H9 (cell line): ENCODE measurements at regions not wholly inside any gene's neighbourhood (a gene's known extent, or its start where the extent isn't known, plus 50 kb on each side); places are given as distances from the start of the nearest gene placed in this dataset.

Source experiments
- DNase-seq: peaks from one replicate; pipeline ENCODE4 v3.0.0-alpha.2; 2017
- H2AFZ ChIP-seq: one replicate; pipeline ENCODE4 v1.6.1; 2013; ENCODE audit warnings: mild to moderate bottlenecking, low read length, control low read depth, moderate library complexity
- H2AK5ac ChIP-seq: 2 replicates; pipeline ENCODE4 v1.6.1; 2013; ENCODE audit warnings: low read length, control low read depth, mixed read lengths; ENCODE audit not compliant: insufficient read length
- H2BK120ac ChIP-seq: one replicate; pipeline ENCODE4 v1.6.1; 2013; ENCODE audit warnings: low read depth, mild to moderate bottlenecking, low read length, control low read depth, inconsistent platforms; ENCODE audit not compliant: poor library complexity, severe bottlenecking
- H2BK12ac ChIP-seq: 2 replicates; pipeline ENCODE4 v1.6.1; 2013; ENCODE audit warnings: low read length, control low read depth, mixed read lengths, low read depth; ENCODE audit not compliant: insufficient read length
- H2BK15ac ChIP-seq: 2 replicates; pipeline ENCODE4 v1.6.1; 2013; ENCODE audit warnings: low read depth, low read length, control low read depth
- H2BK20ac ChIP-seq: one replicate; pipeline ENCODE4 v1.6.1; 2013; ENCODE audit warnings: low read depth, mild to moderate bottlenecking, low read length, control low read depth, inconsistent platforms; ENCODE audit not compliant: poor library complexity, severe bottlenecking
- H2BK5ac ChIP-seq: 2 replicates; pipeline ENCODE4 v1.6.1; 2013; ENCODE audit warnings: low read length, control low read depth, mixed read lengths; ENCODE audit not compliant: insufficient read length
- H3K14ac ChIP-seq: 2 replicates; pipeline ENCODE4 v1.6.1; 2013; ENCODE audit warnings: low read length, control low read depth; ENCODE audit not compliant: insufficient read depth
- H3K18ac ChIP-seq: 2 replicates; pipeline ENCODE4 v1.6.1; 2013; ENCODE audit warnings: low read depth, mild to moderate bottlenecking, mixed read lengths, low read length, control low read depth; ENCODE audit not compliant: insufficient read length
- H3K23ac ChIP-seq: 2 replicates; pipeline ENCODE4 v1.6.1; 2013; ENCODE audit warnings: low read length, control low read depth, mixed read lengths, low read depth; ENCODE audit not compliant: insufficient read length
- H3K23me2 ChIP-seq: 2 replicates; pipeline ENCODE4 v1.6.1; 2013; ENCODE audit warnings: low read depth, mild to moderate bottlenecking, mixed read lengths, low read length, control low read depth; ENCODE audit not compliant: insufficient read length, poor library complexity, severe bottlenecking
- H3K27ac ChIP-seq: 2 replicates; pipeline ENCODE4 v1.5.1; 2013; ENCODE audit warnings: low read length, control low read depth, mixed read lengths, low read depth; ENCODE audit not compliant: insufficient read length
- H3K27me3 ChIP-seq: 2 replicates; pipeline ENCODE4 v1.6.1; 2013; ENCODE audit warnings: low read length, control low read depth, inconsistent platforms; ENCODE audit not compliant: insufficient read depth
- H3K4ac ChIP-seq: 2 replicates; pipeline ENCODE4 v1.6.1; 2013; ENCODE audit warnings: low read depth, mild to moderate bottlenecking, control low read depth, inconsistent platforms, low read length, moderate library complexity
- H3K4me1 ChIP-seq: 2 replicates; pipeline ENCODE4 v1.6.1; 2013; ENCODE audit warnings: low read length, control low read depth, inconsistent platforms; ENCODE audit not compliant: insufficient read depth
- H3K4me2 ChIP-seq: 2 replicates; pipeline ENCODE4 v1.6.1; 2013; ENCODE audit warnings: low read length, control low read depth, mixed read lengths; ENCODE audit not compliant: insufficient read length, insufficient read depth
- H3K56ac ChIP-seq: 2 replicates; pipeline ENCODE4 v1.6.1; 2013; ENCODE audit warnings: low read depth, mild to moderate bottlenecking, mixed read lengths, low read length, control low read depth; ENCODE audit not compliant: insufficient read length
- H3K79me1 ChIP-seq: 2 replicates; pipeline ENCODE4 v1.6.1; 2013; ENCODE audit warnings: low read depth, mild to moderate bottlenecking, moderate library complexity, low read length, control low read depth, inconsistent platforms; ENCODE audit not compliant: insufficient read depth, poor library complexity, severe bottlenecking
- H3K79me2 ChIP-seq: 2 replicates; pipeline ENCODE4 v1.6.1; 2013; ENCODE audit warnings: low read length, control low read depth, inconsistent platforms; ENCODE audit not compliant: insufficient read depth
- H3K9ac ChIP-seq: 2 replicates; pipeline ENCODE4 v1.6.1; 2013; ENCODE audit warnings: low read length, control low read depth, mixed read lengths; ENCODE audit not compliant: insufficient read length; ENCODE audit errors: extremely low read depth
- H3K9me3 ChIP-seq: one replicate; pipeline ENCODE4 v1.6.1; 2013; ENCODE audit warnings: low read depth, low read length, inconsistent platforms; ENCODE audit not compliant: control insufficient read depth
- H3T11ph ChIP-seq: one replicate; pipeline ENCODE4 v1.6.1; 2013; ENCODE audit warnings: mild to moderate bottlenecking, low read length, control low read depth, inconsistent platforms
- H4K20me1 ChIP-seq: one replicate; pipeline ENCODE4 v1.6.1; 2013; ENCODE audit not compliant: control insufficient read depth, insufficient read length, insufficient read depth
- H4K5ac ChIP-seq: 2 replicates; pipeline ENCODE4 v1.6.1; 2013; ENCODE audit warnings: low read depth, mild to moderate bottlenecking, mixed read lengths, low read length, control low read depth; ENCODE audit not compliant: insufficient read length
- H4K8ac ChIP-seq: replicated peaks from 2 replicates; pipeline ENCODE4 v1.6.1; 2013; ENCODE audit warnings: low read length, control low read depth, mixed read lengths, low read depth; ENCODE audit not compliant: insufficient read length
- H4K91ac ChIP-seq: 2 replicates; pipeline ENCODE4 v1.6.1; 2013; ENCODE audit warnings: low read depth, mild to moderate bottlenecking, moderate library complexity, mixed read lengths, low read length, control low read depth; ENCODE audit not compliant: insufficient read length
- H3K27ac Mint-ChIP-seq, 3 experiments: 2 replicates in 2 of 3; 3 replicates in 1 of 3; pipeline ENCODE4 v1.8.0; 2020 to 2021; ENCODE audit warnings: mixed read lengths in 3 of 3, mild to moderate bottlenecking in 1 of 3, moderate library complexity in 1 of 3
- H3K27me3 Mint-ChIP-seq: 2 replicates; pipeline ENCODE4 v1.8.0; 2021; ENCODE audit warnings: low read depth, mild to moderate bottlenecking, moderate library complexity, mixed read lengths
- H3K36me3 Mint-ChIP-seq, 3 experiments: 2 replicates in 2 of 3; 3 replicates in 1 of 3; pipeline ENCODE4 v1.8.0; 2020 to 2021; ENCODE audit warnings: low read depth in 3 of 3, mixed read lengths in 3 of 3; ENCODE audit not compliant: insufficient read depth in 1 of 3
- H3K4me1 Mint-ChIP-seq, 2 experiments: 2 replicates each; pipeline ENCODE4 v1.8.0; 2020; ENCODE audit warnings: mixed read lengths in 2 of 2
- H3K4me3 Mint-ChIP-seq, 2 experiments: 2 replicates in 1 of 2; 3 replicates in 1 of 2; pipeline ENCODE4 v1.8.0; 2020 to 2021; ENCODE audit warnings: mild to moderate bottlenecking in 2 of 2, mixed read lengths in 2 of 2, moderate library complexity in 1 of 2
- H3K9me3 Mint-ChIP-seq, 2 experiments: 2 replicates in 1 of 2; 3 replicates in 1 of 2; pipeline ENCODE4 v1.8.0; 2020; ENCODE audit warnings: mild to moderate bottlenecking in 2 of 2, mixed read lengths in 2 of 2, moderate library complexity in 1 of 2
- CTCF ChIP-seq: fragments of 200-600 bp; sonication (generic); conservative IDR thresholded peaks from 3 replicates; pipeline ENCODE4 v1.8.0; 2021; ENCODE audit warnings: antibody characterized with exemption, mild to moderate bottlenecking
- WGBS: extraction: QIAGEN DNeasy Blood & Tissue Kit; methylation state at CpG from one replicate; pipeline ENCODE4 v1.1.7; 2013; ENCODE audit warnings: missing lambda C conversion rate, low lambda C conversion rate, mixed read lengths; ENCODE audit not compliant: insufficient read length; ENCODE audit errors: extremely low coverage; 5-methylcytosine and 5-hydroxymethylcytosine counted together

- TF ChIP-seq CTCF, result no peak
- H4K20me1 ChIP-seq, result no peaks in the 10 kb centered on the region
- no peaks in the 10 kb centered on the region for H3K9me3 ChIP-seq
- no peak overlapping the region for H4K8ac ChIP-seq
- WGBS, result no CpG with 5 or more reads among the region's 4 CpGs
- no peak overlapping the region for H2BK15ac ChIP-seq
- H2BK5ac ChIP-seq, result no peak overlapping the region
- DNase-seq, result no peak
- H3K4me2 ChIP-seq, result no peak overlapping the region
- no peak overlapping the region for H3K23ac ChIP-seq
- H3T11ph ChIP-seq, result no peak overlapping the region
- H3K79me2 ChIP-seq, result no peaks in the 10 kb centered on the region
- no peaks in the 10 kb centered on the region for H3K9me3 Mint-ChIP-seq
- H3K4ac ChIP-seq, result no peak overlapping the region
- no peaks in the 10 kb centered on the region for H3K36me3 Mint-ChIP-seq
- no peaks in the 10 kb centered on the region for H3K27me3 Mint-ChIP-seq
- H2BK20ac ChIP-seq, result no peak overlapping the region
- H3K4me1 Mint-ChIP-seq, result peaks cover 8 to 13% of the 10 kb centered on the region in 2 experiments
- H3K27ac Mint-ChIP-seq, result no peak overlapping the region
- H3K23me2 ChIP-seq, result no peaks in the 10 kb centered on the region
- no peak overlapping the region for H2AFZ ChIP-seq
- no peak overlapping the region for H3K4me3 Mint-ChIP-seq
- no peaks in the 10 kb centered on the region for H3K4me1 ChIP-seq
- H2BK120ac ChIP-seq, result no peak overlapping the region
- no peak overlapping the region for H4K5ac ChIP-seq
- no peak overlapping the region for H3K9ac ChIP-seq
- H3K18ac ChIP-seq, result no peak overlapping the region
- no peaks in the 10 kb centered on the region for H3K27me3 ChIP-seq
- no peak overlapping the region for H3K14ac ChIP-seq
- no peaks in the 10 kb centered on the region for H3K79me1 ChIP-seq
- no peak overlapping the region for H3K27ac ChIP-seq
- no peak overlapping the region for H2AK5ac ChIP-seq
- no peak overlapping the region for H2BK12ac ChIP-seq
- H3K56ac ChIP-seq, result no peak overlapping the region
- H4K91ac ChIP-seq, result no peak overlapping the region
These were observed 741.0 kb upstream of the NCAM2 start for GRCh38 chr21:20257052-20257740.
